CD4-positive, CD25-positive, alpha-beta regulatory T cell (primary cell): ENCODE measurements at regions not wholly inside any gene's neighbourhood (a gene's known extent, or its start where the extent isn't known, plus 50 kb on each side); places are given as distances from the start of the nearest gene placed in this dataset.

Experiments
- ATAC-seq, 2 donors: fragments of 150-1000 bp; cut with Tn5 transposase; one replicate each; pipeline ENCODE4 v1.10.0; 2021; ENCODE audit warnings: low read depth in 2 of 2, moderate number of reproducible peaks in 2 of 2, moderate library complexity in 1 of 2
- DNase-seq, 3 donors: peaks; one replicate each; pipeline versions ENCODE4 v3.0.0 to v3.0.0-alpha.2; 2012 to 2022; ENCODE audit warnings: mixed read lengths in 1 of 3
- H3K27ac ChIP-seq: one replicate; pipeline ENCODE4 v1.7.0; 2013; ENCODE audit warnings: mild to moderate bottlenecking, low read length; ENCODE audit not compliant: insufficient read depth, poor library complexity, severe bottlenecking
- H3K27me3 ChIP-seq: one replicate; pipeline ENCODE4 v1.7.0; 2013; ENCODE audit warnings: low read length; ENCODE audit not compliant: control insufficient read depth, insufficient read depth
- H3K36me3 ChIP-seq: one replicate; pipeline ENCODE4 v1.7.0; 2013; ENCODE audit warnings: mild to moderate bottlenecking, low read length, moderate library complexity; ENCODE audit not compliant: control insufficient read depth, insufficient read depth
- H3K4me1 ChIP-seq: 2 replicates; pipeline ENCODE4 v1.7.0; 2013; ENCODE audit warnings: mild to moderate bottlenecking, low read length; ENCODE audit not compliant: insufficient read depth, control insufficient read depth, poor library complexity, severe bottlenecking
- H3K4me3 ChIP-seq: one replicate; pipeline ENCODE4 v1.7.0; 2013; ENCODE audit warnings: low read depth, mild to moderate bottlenecking, low read length, moderate library complexity
- H3K9me3 ChIP-seq, 2 experiments: 1 replicate in 1 of 2; 2 replicates in 1 of 2; pipeline ENCODE4 v1.7.0; 2013; ENCODE audit warnings: low read length in 2 of 2, mild to moderate bottlenecking in 1 of 2, moderate library complexity in 1 of 2; ENCODE audit not compliant: control insufficient read depth in 2 of 2
- H3K27ac Mint-ChIP-seq, 3 donors: one replicate each; pipeline ENCODE4 v1.8.0; 2020 to 2022; ENCODE audit warnings: mild to moderate bottlenecking in 3 of 3, mixed read lengths in 3 of 3, moderate library complexity in 2 of 3
- H3K27me3 Mint-ChIP-seq: one replicate; pipeline ENCODE4 v1.8.0; 2022; ENCODE audit warnings: mild to moderate bottlenecking, mixed read lengths
- H3K36me3 Mint-ChIP-seq: one replicate; pipeline ENCODE4 v1.8.0; 2020; ENCODE audit warnings: mixed read lengths
- H3K4me1 Mint-ChIP-seq, 4 donors: one replicate each; pipeline ENCODE4 v1.8.0; 2020 to 2022; ENCODE audit warnings: mixed read lengths in 4 of 4, mild to moderate bottlenecking in 1 of 4
- H3K4me3 Mint-ChIP-seq, 4 donors: one replicate each; pipeline ENCODE4 v1.8.0; 2020 to 2022; ENCODE audit warnings: mild to moderate bottlenecking in 4 of 4, mixed read lengths in 4 of 4, moderate library complexity in 3 of 4
- H3K9me3 Mint-ChIP-seq, 7 donors: one replicate each; pipeline ENCODE4 v1.8.0; 2020 to 2022; ENCODE audit warnings: mixed read lengths in 7 of 7, mild to moderate bottlenecking in 3 of 7, moderate library complexity in 2 of 7

DNA sequence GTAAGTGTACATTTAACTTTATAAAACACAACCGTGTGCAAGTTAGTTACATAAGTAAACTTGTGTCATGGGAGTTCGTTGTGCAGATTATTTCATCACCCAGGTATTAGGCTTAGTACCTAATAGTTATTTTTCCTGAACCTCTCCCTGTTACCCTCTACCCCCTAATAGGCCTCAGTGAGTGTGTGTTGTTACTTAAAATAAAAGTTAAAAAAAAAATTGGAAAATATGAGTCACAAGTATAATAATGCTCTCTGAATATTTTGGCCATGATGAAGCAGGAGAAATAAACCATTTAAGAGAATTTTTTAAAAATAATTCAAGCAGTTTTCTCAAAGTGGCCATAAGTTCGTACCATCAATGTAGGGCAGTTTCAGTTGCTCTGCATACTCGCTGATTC is 105.1 kb upstream of the GRID2 start:
- ATAC-seq (no peak), DNase-seq (no peak)
- Histone ChIP-seq H3K36me3 (no peaks in the 10 kb centered on the region), H3K27ac (no peak overlapping the region), H3K4me3 (no peak overlapping the region), H3K27me3 (no peaks in the 10 kb centered on the region), H3K4me1 (no peaks in the 10 kb centered on the region), H3K9me3 (no peaks in the 10 kb centered on the region)
- H3K36me3 Mint-ChIP-seq: no peaks in the 10 kb centered on the region
- H3K4me1 Mint-ChIP-seq: no peaks in the 10 kb centered on the region
- no peak overlapping the region for H3K4me3 Mint-ChIP-seq
- peaks cover 0 to 12% (median 2%) of the 10 kb centered on the region in 7 donors for H3K9me3 Mint-ChIP-seq
- no peaks in the 10 kb centered on the region for H3K27me3 Mint-ChIP-seq
- no peak overlapping the region for H3K27ac Mint-ChIP-seq

- H3K9me3 Mint-ChIP-seq: peaks cover 0 to 11% (median 2%) of the 10 kb centered on the region in 7 donors
- Histone ChIP-seq H3K36me3 (no peaks in the 10 kb centered on the region), H3K27ac (no peak overlapping the region), H3K27me3 (no peaks in the 10 kb centered on the region), H3K4me3 (no peak overlapping the region), H3K9me3 (no peaks in the 10 kb centered on the region), H3K4me1 (no peaks in the 10 kb centered on the region)
- H3K27me3 Mint-ChIP-seq: no peaks in the 10 kb centered on the region
- H3K27ac Mint-ChIP-seq: no peak overlapping the region
- ATAC-seq (no peak), DNase-seq (no peak)
- H3K36me3 Mint-ChIP-seq: no peaks in the 10 kb centered on the region
- H3K4me3 Mint-ChIP-seq: no peak overlapping the region
- no peaks in the 10 kb centered on the region for H3K4me1 Mint-ChIP-seq
Measured at GRCh38 chr4:92199135-92199534, 104.6 kb upstream of the GRID2 start.

GRCh38 chr4:92210906-92211305 is 92.9 kb upstream of the GRID2 start:
- Histone ChIP-seq H3K4me1 (no peaks in the 10 kb centered on the region), H3K9me3 (peaks cover 0 to 5% of the 10 kb centered on the region in 2 experiments), H3K27me3 (no peaks in the 10 kb centered on the region), H3K27ac (no peak overlapping the region), H3K36me3 (no peaks in the 10 kb centered on the region), H3K4me3 (no peak overlapping the region)
- Mint-ChIP-seq H3K9me3 (peaks cover 0 to 17% (median 5%) of the 10 kb centered on the region in 7 donors), H3K27ac (no peak overlapping the region), H3K36me3 (no peaks in the 10 kb centered on the region), H3K4me3 (no peak overlapping the region), H3K27me3 (peaks cover 5% of the 10 kb centered on the region), H3K4me1 (no peaks in the 10 kb centered on the region)
- DNase-seq (no peak), ATAC-seq (no peak)

- peaks cover 5% of the 10 kb centered on the region for H3K27me3 Mint-ChIP-seq
- Histone ChIP-seq H3K4me1 (no peaks in the 10 kb centered on the region), H3K36me3 (no peaks in the 10 kb centered on the region), H3K27ac (no peak overlapping the region), H3K27me3 (no peaks in the 10 kb centered on the region), H3K9me3 (peaks cover 0 to 12% of the 10 kb centered on the region in 2 experiments), H3K4me3 (no peak overlapping the region)
- no peak for DNase-seq
- H3K36me3 Mint-ChIP-seq: no peaks in the 10 kb centered on the region
- H3K4me3 Mint-ChIP-seq: no peak overlapping the region
- no peaks in the 10 kb centered on the region for H3K4me1 Mint-ChIP-seq
- H3K27ac Mint-ChIP-seq: no peak overlapping the region
- peaks cover 3 to 36% (median 11%) of the 10 kb centered on the region in 7 donors for H3K9me3 Mint-ChIP-seq
- ATAC-seq: no peak
Measured at GRCh38 chr4:92215476-92215875, 88.3 kb upstream of the GRID2 start.

DNA sequence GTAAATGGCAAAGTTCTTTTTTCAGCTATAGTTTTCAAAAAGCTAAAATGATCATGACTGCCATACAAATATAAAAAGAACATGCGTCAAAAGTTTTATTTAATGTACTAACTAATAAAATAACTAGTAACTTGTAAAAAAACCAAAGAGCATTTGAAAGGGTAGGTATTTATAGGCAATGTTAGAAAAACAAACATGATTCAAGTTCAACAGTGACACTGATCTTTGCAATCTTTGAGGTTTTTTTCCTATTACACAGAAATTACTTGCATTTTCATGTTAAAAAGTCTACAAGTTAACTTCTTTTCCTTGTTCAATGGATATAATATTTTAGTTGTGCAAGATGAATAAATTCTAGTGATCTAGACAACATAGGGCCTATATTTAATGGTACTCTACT is 72.3 kb upstream of the GRID2 start:
- Mint-ChIP-seq H3K27me3 (no peaks in the 10 kb centered on the region), H3K9me3 (peaks cover 0 to 8% (median 4%) of the 10 kb centered on the region in 7 donors), H3K27ac (no peak overlapping the region), H3K4me3 (no peak overlapping the region), H3K36me3 (no peaks in the 10 kb centered on the region), H3K4me1 (no peaks in the 10 kb centered on the region)
- Histone ChIP-seq H3K4me1 (no peaks in the 10 kb centered on the region), H3K9me3 (no peaks in the 10 kb centered on the region), H3K36me3 (no peaks in the 10 kb centered on the region), H3K27ac (no peak overlapping the region), H3K4me3 (no peak overlapping the region), H3K27me3 (no peaks in the 10 kb centered on the region)
- ATAC-seq: no peak
- no peak for DNase-seq

GRCh38 chr4:92232566-92232965 is 71.2 kb upstream of the GRID2 start:
- Mint-ChIP-seq H3K4me3 (peak overlapping the region in 1 of 4 donors; percentile 47), H3K4me1 (no peaks in the 10 kb centered on the region), H3K36me3 (no peaks in the 10 kb centered on the region), H3K27ac (no peak overlapping the region), H3K27me3 (no peaks in the 10 kb centered on the region), H3K9me3 (peaks cover 0 to 10% (median 3%) of the 10 kb centered on the region in 7 donors)
- Histone ChIP-seq H3K36me3 (no peaks in the 10 kb centered on the region), H3K27ac (no peak overlapping the region), H3K27me3 (no peaks in the 10 kb centered on the region), H3K4me3 (no peak overlapping the region), H3K4me1 (no peaks in the 10 kb centered on the region), H3K9me3 (no peaks in the 10 kb centered on the region)
- no peak for ATAC-seq
- DNase-seq: no peak

DNA sequence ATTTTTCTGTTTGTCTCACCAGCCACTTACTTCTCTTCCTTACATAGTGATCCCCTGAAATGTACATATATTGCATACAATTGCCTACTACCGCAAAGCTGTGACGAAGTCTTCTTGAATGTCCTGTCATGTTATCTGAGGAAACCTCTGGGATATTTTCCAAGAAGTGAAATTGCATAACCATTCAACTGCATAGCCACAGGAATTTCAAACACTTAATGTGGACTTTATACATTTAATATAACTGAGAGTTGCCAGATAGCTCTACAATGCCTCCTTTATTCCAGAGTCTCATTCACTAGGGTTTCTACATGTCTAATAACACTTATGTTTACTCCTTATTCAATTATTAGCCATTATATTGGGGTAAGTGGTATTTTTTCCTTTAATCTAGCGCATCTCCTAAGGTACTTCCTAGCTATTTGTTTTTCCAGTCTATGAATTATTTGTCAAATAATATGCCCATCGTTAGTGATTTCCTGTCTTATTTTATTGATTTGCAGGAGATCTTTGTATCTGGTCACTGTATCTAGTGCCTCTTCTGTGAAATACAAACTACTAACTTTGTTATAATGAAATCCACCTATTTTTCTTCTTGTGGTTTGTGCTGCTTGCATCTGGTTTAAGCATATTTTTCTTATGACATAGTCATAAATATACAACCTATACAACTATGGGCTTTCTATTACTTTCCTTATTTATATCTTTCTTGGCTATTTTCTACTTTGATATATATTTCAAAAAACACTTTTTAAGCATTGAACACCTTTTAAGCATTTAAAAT is 69.2 kb upstream of the GRID2 start:
- DNase-seq (no peak), ATAC-seq (no peak)
- Histone ChIP-seq H3K27me3 (no peaks in the 10 kb centered on the region), H3K4me1 (no peaks in the 10 kb centered on the region), H3K4me3 (no peak overlapping the region), H3K36me3 (no peaks in the 10 kb centered on the region), H3K27ac (no peak overlapping the region), H3K9me3 (peaks cover 0 to 4% of the 10 kb centered on the region in 2 experiments)
- Mint-ChIP-seq H3K27me3 (no peaks in the 10 kb centered on the region), H3K36me3 (no peaks in the 10 kb centered on the region), H3K4me1 (no peaks in the 10 kb centered on the region), H3K4me3 (no peak overlapping the region), H3K27ac (no peak overlapping the region), H3K9me3 (peaks cover 0 to 17% (median 7%) of the 10 kb centered on the region in 7 donors)

DNA sequence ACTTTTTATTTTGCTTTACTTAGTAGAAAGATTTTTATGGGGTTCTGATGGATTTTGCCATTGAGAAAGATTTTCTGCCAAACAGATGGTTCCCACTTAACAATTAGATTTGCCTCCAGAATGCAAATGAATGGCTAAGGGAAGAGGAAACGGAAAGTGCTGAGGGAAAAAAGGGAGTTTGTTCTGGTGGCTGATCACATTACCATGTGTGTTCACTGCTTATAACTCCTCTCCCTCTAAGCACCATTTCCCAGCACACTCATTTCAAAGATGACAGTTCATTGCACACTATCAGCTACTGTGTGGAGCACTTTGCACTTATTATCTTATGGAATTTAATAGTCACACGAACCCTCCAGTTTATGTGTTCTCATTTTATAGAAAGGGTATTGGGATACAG is 68.0 kb upstream of the GRID2 start:
- peaks cover 0 to 19% (median 8%) of the 10 kb centered on the region in 7 donors for H3K9me3 Mint-ChIP-seq
- Histone ChIP-seq H3K36me3 (no peaks in the 10 kb centered on the region), H3K4me3 (no peak overlapping the region), H3K9me3 (peaks cover 0 to 4% of the 10 kb centered on the region in 2 experiments), H3K27ac (no peak overlapping the region), H3K4me1 (no peaks in the 10 kb centered on the region), H3K27me3 (no peaks in the 10 kb centered on the region)
- ATAC-seq: no peak
- no peak for DNase-seq
- no peaks in the 10 kb centered on the region for H3K4me1 Mint-ChIP-seq
- no peaks in the 10 kb centered on the region for H3K27me3 Mint-ChIP-seq
- no peaks in the 10 kb centered on the region for H3K36me3 Mint-ChIP-seq
- no peak overlapping the region for H3K27ac Mint-ChIP-seq
- no peak overlapping the region for H3K4me3 Mint-ChIP-seq
